GM20431 (cell line): ENCODE measurements at regions not wholly inside any gene's neighbourhood (a gene's known extent, or its start where the extent isn't known, plus 50 kb on each side); places are given as distances from the start of the nearest gene placed in this dataset.
"Not testable (repeated sequence)": the region's sequence is repeated elsewhere in the genome, so short reads cannot be mapped to it uniquely, and the experiment has no call there.

Experiments used
- in situ Hi-C: fragments of 300-500 bp; cut with MseI, MboI; formaldehyde crosslinking; loops from one replicate; pipeline ENCODE4 v1.15.0; 2020; ENCODE audit warnings: low sequenced_read_pairs; ENCODE audit not compliant: unreplicated experiment

GRCh38 chr2:83994633-83995179 is 464.4 kb downstream of the SUCLG1 start:
- in situ Hi-C loops, result no loop called here

- in situ Hi-C loops, result no loop called here
These were observed 465.0 kb downstream of the SUCLG1 start for GRCh38 chr2:83993873-83994632.

GRCh38 chr2:83991992-83992391 is 467.1 kb downstream of the SUCLG1 start:
- in situ Hi-C loops, result no loop called here

GRCh38 chr2:83990636-83991035 is 468.4 kb downstream of the SUCLG1 start:
- in situ Hi-C loops, result no loop called here

- in situ Hi-C loops, result not testable (repeated sequence)
These were observed 482.5 kb downstream of the SUCLG1 start for GRCh38 chr2:83976628-83977027.

GRCh38 chr2:83972128-83972527 is 487.0 kb downstream of the SUCLG1 start:
- in situ Hi-C loops, result no loop called here

- in situ Hi-C loops, result no loop called here
These were observed 487.5 kb downstream of the SUCLG1 start for GRCh38 chr2:83971547-83971946.

GRCh38 chr2:83970217-83970929 is 488.7 kb downstream of the SUCLG1 start:
- in situ Hi-C loops, result no loop called here

- in situ Hi-C loops, result no loop called here
These were observed 490.0 kb downstream of the SUCLG1 start for GRCh38 chr2:83969085-83969484.

- in situ Hi-C loops, result no loop called here
These were observed 491.2 kb downstream of the SUCLG1 start for GRCh38 chr2:83967854-83968253.

GRCh38 chr2:83966946-83967345 is 492.1 kb downstream of the SUCLG1 start:
- in situ Hi-C loops, result not testable (repeated sequence)

- in situ Hi-C loops, result no loop called here
These were observed 497.6 kb downstream of the SUCLG1 start for GRCh38 chr2:83961512-83961911.

- in situ Hi-C loops, result no loop called here
These were observed 498.7 kb downstream of the SUCLG1 start for GRCh38 chr2:83960371-83960770.

GRCh38 chr2:83959266-83959665 is 499.8 kb downstream of the SUCLG1 start:
- in situ Hi-C loops, result no loop called here

GRCh38 chr2:83956991-83957390 is 502.1 kb downstream of the SUCLG1 start:
- in situ Hi-C loops, result no loop called here

GRCh38 chr2:83953697-83954096 is 505.4 kb downstream of the SUCLG1 start:
- in situ Hi-C loops, result no loop called here

- in situ Hi-C loops, result no loop called here
These were observed 507.6 kb downstream of the SUCLG1 start for GRCh38 chr2:83951378-83951947.

GRCh38 chr2:83949361-83949760 is 509.7 kb downstream of the SUCLG1 start:
- in situ Hi-C loops, result no loop called here

GRCh38 chr2:83944191-83944590 is 514.9 kb downstream of the SUCLG1 start:
- in situ Hi-C loops, result no loop called here

GRCh38 chr2:83943265-83943664 is 515.8 kb downstream of the SUCLG1 start:
- in situ Hi-C loops, result no loop called here

- in situ Hi-C loops, result no loop called here
These were observed 517.2 kb downstream of the SUCLG1 start for GRCh38 chr2:83941886-83942285.
